ENCODE measurements at regions not wholly inside any gene's neighbourhood (a gene's known extent, or its start where the extent isn't known, plus 50 kb on each side); places are given as distances from the start of the nearest gene placed in this dataset.

DNA sequence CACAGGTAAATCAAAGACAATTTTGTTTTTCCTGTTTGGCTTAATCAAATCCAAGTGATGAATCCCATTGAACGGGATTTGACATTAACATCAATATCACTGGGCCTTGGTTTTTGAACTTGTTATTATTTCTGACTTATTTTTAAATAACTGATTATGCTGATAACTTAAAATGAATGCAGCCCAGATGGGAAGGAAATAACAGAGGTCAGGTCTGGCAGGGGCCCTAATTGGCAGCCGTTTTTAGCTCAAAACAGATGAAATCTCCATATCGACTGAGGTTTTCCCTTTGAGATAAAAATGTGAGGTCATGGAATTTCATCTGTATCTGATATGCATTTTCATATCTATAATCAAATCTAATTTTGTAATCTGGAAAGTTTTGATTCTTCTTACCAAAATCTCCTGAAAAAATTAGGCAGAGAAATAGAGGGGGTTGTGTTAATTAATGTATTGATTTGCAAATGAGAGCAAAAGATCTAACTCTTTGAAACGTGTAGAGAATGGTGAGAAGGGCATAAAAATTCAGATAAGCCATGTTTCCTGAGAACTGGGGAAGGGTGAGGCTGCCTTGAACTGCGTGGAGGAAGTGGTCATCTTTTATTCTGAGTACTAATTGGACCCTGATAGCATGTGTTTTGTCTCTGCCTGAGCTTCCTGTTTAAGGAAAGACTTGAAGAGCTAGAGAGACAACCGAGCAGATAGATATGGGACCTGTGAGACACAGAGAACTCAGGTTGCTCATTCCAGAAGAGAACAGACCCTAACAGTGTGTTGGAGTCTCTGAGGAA, 98.2 kb upstream of the C1QTNF9B start:
- TF ChIP-seq, protein P1, sequence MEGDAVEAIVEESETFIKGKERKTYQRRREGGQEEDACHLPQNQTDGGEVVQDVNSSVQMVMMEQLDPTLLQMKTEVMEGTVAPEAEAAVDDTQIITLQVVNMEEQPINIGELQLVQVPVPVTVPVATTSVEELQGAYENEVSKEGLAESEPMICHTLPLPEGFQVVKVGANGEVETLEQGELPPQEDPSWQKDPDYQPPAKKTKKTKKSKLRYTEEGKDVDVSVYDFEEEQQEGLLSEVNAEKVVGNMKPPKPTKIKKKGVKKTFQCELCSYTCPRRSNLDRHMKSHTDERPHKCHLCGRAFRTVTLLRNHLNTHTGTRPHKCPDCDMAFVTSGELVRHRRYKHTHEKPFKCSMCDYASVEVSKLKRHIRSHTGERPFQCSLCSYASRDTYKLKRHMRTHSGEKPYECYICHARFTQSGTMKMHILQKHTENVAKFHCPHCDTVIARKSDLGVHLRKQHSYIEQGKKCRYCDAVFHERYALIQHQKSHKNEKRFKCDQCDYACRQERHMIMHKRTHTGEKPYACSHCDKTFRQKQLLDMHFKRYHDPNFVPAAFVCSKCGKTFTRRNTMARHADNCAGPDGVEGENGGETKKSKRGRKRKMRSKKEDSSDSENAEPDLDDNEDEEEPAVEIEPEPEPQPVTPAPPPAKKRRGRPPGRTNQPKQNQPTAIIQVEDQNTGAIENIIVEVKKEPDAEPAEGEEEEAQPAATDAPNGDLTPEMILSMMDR (conservative IDR thresholded peaks at IDR 0.05; ENCODE audit: low read length) = no peak
- no peak for TF ChIP-seq EZH2phosphoT487 (IDR thresholded peaks at IDR 0.05; ENCODE audit: borderline replicate concordance)

Measured in Loucy (cell line).